ENCODE measurements at regions not wholly inside any gene's neighbourhood (a gene's known extent, or its start where the extent isn't known, plus 50 kb on each side); places are given as distances from the start of the nearest gene placed in this dataset.
"Not testable (repeated sequence)": the region's sequence is repeated elsewhere in the genome, so short reads cannot be mapped to it uniquely, and the experiment has no call there.

GRCh38 chr10:62699148-62699547 lies 105.4 kb upstream of the ADO start:
- DNase-seq (ENCODE audit: low read depth): no peak

DNA sequence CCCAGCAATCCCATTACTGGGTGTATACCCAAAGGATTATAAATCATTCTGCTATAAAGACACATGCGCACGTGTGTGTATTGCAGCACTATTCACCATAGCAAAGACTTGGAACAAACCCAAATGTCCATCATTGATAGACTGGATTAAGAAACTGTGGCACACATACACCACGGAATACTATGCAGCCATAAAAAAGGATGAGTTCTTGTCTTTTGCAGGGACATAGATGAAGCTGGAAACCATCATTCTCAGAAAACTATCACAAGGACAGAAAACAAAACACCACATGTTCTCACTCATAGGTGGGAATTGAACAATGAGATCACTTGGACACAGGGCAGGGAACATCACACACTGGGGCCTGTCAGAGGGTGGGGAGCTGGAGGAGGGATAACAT lies 100.4 kb upstream of the ADO start:
- DNase-seq (ENCODE audit: low read depth): not testable (repeated sequence)

- no peak for DNase-seq (ENCODE audit: low read depth)
These were observed 98.7 kb upstream of the ADO start for GRCh38 chr10:62705789-62706188.

GRCh38 chr10:62707810-62708209 lies 96.7 kb upstream of the ADO start:
- DNase-seq (ENCODE audit: low read depth): no peak

GRCh38 chr10:62708569-62708968 lies 96.0 kb upstream of the ADO start:
- no peak for DNase-seq (ENCODE audit: low read depth)

DNA sequence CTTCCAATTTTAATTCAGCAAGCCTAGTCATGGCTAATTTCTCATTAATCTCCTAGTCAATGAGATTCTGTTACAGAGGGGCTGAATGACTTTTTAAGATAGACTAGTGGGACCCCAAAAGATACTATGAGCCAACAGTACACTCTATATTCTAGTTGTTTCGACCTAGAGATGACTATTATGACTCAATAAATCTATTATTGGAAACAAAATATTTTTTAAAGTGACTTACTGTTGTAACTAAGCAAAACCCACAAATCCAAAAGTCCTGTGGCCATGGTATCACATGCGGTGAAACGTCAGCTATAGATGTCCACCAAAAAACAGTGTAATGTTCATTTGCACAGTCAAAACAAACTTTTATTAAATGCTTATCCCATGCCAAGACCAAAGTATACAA lies 95.3 kb upstream of the ADO start:
- no peak for DNase-seq (ENCODE audit: low read depth)

DNA sequence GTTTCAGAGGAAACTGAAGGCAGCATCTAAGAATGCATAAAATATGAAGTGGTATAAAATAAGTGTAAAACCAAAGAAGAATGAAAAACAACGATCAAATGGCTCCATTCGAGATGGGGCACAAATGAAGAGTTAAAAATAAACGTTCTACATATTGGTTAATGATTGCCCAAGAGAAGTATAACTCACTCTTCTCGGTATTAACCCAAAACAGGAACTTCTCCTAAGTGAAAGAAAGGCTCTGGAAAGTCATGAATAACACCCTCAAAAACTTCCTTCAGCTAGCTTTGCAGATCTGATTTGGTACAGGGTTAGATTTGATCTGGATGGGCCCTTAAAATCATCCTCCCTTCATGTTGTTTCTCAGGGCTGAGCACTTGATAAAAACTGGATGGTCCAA lies 94.3 kb upstream of the ADO start:
- no peak for DNase-seq (ENCODE audit: low read depth)

DNA sequence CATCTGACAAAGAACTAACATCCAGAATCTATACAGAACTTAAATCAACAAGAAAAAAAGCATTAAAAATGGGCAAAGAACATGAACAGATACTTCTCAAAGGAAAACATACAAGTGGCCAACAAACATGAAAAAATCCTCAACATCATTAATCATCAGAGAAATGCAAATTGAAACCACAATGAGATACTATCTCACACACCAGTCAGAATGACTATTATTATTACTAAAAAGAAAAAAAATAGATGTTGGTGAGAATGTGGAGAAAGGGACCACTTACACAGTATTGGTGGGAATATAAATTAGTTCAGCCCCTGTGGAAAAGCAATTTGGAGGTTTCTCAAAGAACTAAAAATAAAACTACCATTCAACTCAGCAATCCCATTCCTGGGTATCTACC lies 89.1 kb upstream of the ADO start:
- DNase-seq (ENCODE audit: low read depth): no peak

- no peak for DNase-seq (ENCODE audit: low read depth)
These were observed 85.9 kb upstream of the ADO start for GRCh38 chr10:62718585-62718984.

GRCh38 chr10:62719061-62719460 lies 85.5 kb upstream of the ADO start:
- DNase-seq (ENCODE audit: low read depth): no peak

DNA sequence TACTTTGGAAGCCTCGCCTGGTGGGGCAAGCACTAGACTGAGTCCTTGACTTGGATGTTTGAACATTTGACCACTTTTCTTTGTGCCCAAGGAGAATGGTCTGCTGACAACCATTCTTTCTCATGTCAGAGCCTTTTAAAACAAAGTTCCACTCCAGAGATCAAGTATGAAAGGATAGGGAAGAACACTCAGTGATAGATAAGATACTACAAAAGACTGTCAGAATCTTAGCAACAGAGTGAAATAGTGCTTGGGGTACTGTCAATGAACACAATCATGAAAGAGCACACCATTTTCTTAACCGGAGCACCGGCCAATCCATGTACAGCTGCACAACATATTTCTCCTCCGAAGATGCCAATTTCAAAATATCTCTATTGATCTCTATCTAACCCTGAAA lies 82.8 kb upstream of the ADO start:
- DNase-seq (ENCODE audit: low read depth): no peak

- DNase-seq (ENCODE audit: low read depth): peak; percentile 58
These were observed 81.1 kb upstream of the ADO start for GRCh38 chr10:62723375-62723774.

- DNase-seq (ENCODE audit: low read depth): no peak
These were observed 80.1 kb upstream of the ADO start for GRCh38 chr10:62724465-62724864.

DNA sequence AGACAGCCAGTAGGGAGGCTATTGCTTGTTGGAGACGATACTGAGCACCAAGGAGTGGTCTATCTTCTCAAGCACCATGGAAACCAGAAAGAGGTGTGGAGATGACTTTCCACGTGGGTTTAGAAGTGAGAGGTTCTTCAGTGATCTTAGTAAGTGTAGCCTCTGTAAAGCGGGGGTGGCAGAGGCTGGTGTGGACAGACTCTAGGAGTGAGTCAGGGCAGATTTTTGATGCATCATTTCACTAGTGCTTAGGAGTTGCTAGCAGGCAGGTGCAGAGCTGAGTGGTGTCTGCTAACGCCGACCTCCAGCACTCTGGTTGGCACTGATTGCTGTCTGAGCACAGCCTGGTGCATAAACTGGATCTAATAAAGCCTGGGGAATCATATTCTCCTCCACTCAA lies 78.4 kb upstream of the ADO start:
- no peak for DNase-seq (ENCODE audit: low read depth)

DNA sequence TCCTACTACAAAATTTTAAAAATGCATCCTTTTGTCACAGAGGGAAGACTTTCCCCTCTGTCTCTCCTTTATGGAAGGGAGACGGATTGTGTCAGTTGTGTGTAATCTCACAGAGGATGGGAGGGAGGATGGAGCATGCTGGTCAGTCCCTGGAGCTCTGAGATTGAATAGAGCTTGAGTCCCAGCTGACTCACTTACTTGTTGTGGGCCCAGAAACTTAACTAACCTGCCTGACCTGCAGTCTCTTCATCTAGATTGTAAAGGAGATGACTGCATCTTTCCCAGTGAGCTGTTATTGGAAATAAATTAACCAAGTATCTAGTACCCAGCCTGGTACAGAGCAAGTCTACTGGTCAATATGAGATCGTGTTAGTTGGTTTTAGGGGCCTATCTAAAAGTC lies 77.9 kb upstream of the ADO start:
- DNase-seq (ENCODE audit: low read depth): no peak

GRCh38 chr10:62727934-62728333 lies 76.6 kb upstream of the ADO start:
- no peak for DNase-seq (ENCODE audit: low read depth)

GRCh38 chr10:62728479-62728878 lies 76.0 kb upstream of the ADO start:
- DNase-seq (ENCODE audit: low read depth): peak; percentile 58

GRCh38 chr10:62732841-62733653 lies 71.5 kb upstream of the ADO start:
- peak; percentile 78 for DNase-seq (ENCODE audit: low read depth)

- DNase-seq (ENCODE audit: low read depth): peak; percentile 74
These were observed 70.7 kb upstream of the ADO start for GRCh38 chr10:62733654-62734293.

DNA sequence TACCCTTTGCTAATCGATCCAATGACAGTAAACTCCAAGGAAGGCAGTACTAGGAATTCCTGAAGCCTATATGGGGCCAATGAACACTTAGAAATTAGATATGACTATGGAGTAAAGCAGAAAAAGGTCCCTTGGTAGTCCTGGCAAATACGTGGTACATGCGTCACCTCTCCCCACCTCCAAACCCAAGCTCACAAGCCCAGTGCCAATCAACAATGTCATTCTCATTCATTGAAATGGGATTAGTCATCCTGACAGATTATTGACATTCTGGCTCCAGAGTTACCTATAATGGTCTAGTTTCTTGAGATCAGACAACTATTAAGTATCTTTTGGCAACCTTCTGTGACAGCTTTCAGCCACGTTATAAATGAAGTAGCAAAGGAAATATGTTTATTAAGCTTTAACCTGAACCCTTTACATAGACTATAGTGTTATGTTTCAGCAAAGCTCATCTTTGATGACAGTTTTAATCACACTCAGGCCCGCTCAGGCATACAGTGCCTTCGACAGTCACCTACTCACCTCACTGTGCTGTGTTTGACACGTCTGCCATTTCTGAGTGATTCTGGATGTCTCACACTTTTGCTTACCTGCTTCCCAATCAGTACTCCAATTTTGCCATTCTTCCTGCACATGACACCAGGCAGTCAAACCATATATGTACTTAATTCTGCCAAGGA lies 69.6 kb upstream of the ADO start:
- no peak for DNase-seq (ENCODE audit: low read depth)

- peak; percentile 68 for DNase-seq (ENCODE audit: low read depth)
These were observed 68.9 kb upstream of the ADO start for GRCh38 chr10:62735464-62736167.

- DNase-seq (ENCODE audit: low read depth): no peak
These were observed 68.4 kb upstream of the ADO start for GRCh38 chr10:62736168-62736546.

Measured in LHCN-M2 (cell line).